ENCODE measurements at regions not wholly inside any gene's neighbourhood (a gene's known extent, or its start where the extent isn't known, plus 50 kb on each side); places are given as distances from the start of the nearest gene placed in this dataset.

- DNase-seq (ENCODE audit: low read depth) = no peak
- no peak for TF ChIP-seq CTCF (IDR thresholded peaks at IDR 0.05; ENCODE audit: insufficient read depth, low read length, poor library complexity, severe bottlenecking)
- H3K36me3 ChIP-seq (ENCODE audit: control insufficient read depth, insufficient read depth, low read length) = no peaks in the 10 kb centered on the region
- no peaks in the 10 kb centered on the region for H3K27me3 ChIP-seq (ENCODE audit: control insufficient read depth, insufficient read depth, low read length)
- no peak overlapping the region for H3K4me3 ChIP-seq (ENCODE audit: low read depth, low read length)
Measured at GRCh38 chr13:79796136-79796535, 315.2 kb downstream of the NDFIP2 start.

GRCh38 chr13:79794931-79795330 is 314.0 kb downstream of the NDFIP2 start:
- no peak for TF ChIP-seq CTCF (IDR thresholded peaks at IDR 0.05; ENCODE audit: insufficient read depth, low read length, poor library complexity, severe bottlenecking)
- Histone ChIP-seq H3K4me3 (ENCODE audit: low read depth, low read length) (no peak overlapping the region), H3K27me3 (ENCODE audit: control insufficient read depth, insufficient read depth, low read length) (no peaks in the 10 kb centered on the region), H3K36me3 (ENCODE audit: control insufficient read depth, insufficient read depth, low read length) (no peaks in the 10 kb centered on the region)
- no peak for DNase-seq (ENCODE audit: low read depth)

DNA sequence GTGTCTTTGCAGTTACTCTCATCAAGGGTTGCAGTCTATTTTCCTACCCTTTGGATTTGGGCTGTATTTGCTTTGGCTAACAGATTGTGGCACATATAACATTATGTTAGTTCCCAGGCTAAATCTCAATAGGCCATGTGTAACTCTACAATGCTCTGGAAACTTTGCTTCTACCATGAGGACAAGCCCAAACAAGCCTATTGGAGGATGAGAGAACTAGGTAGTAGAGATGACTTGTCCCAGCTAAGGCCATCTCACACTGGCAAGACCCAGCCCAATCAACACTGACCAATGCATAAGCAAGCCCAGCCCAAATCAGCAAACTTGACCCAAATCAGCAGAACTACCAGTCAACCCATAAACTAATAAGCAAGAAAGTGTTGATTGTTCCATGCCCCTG is 311.8 kb downstream of the NDFIP2 start:
- no peak for TF ChIP-seq CTCF (IDR thresholded peaks at IDR 0.05; ENCODE audit: insufficient read depth, low read length, poor library complexity, severe bottlenecking)
- Histone ChIP-seq H3K36me3 (ENCODE audit: control insufficient read depth, insufficient read depth, low read length) (no peaks in the 10 kb centered on the region), H3K27me3 (ENCODE audit: control insufficient read depth, insufficient read depth, low read length) (no peaks in the 10 kb centered on the region), H3K4me3 (ENCODE audit: low read depth, low read length) (no peak overlapping the region)
- DNase-seq (ENCODE audit: low read depth) = no peak

DNA sequence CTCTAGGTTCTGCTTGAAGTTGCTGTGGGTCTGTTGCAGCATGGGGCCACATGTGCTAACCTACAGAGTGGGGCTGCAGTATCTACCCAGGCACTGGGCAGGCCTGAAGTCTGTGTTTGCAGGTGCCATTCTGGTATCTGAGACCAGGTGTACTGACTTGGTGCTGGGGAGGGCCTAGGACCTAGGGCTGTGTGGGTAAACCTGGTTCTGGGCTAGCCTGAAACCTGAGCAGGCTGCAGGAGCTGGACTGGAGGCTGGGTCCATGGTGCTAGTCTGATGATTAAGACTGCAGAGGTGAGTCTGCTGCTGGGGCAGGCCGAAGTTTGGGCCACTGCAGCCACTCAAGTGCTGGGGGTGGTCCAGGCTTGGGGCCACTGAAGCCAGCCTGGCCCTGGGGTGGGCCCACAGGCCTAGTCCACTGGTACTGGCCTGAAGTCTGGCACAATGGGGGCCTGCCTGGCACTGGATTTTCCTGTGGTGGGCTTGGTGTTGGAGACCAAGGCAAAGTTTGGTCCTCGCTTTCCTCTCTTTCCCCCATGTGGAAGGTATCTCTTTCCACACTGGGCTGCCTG is 310.6 kb downstream of the NDFIP2 start:
- no peaks in the 10 kb centered on the region for H3K27me3 ChIP-seq (ENCODE audit: control insufficient read depth, insufficient read depth, low read length)
- H3K4me3 ChIP-seq (ENCODE audit: low read depth, low read length) = no peak overlapping the region
- no peak for DNase-seq (ENCODE audit: low read depth)
- TF ChIP-seq CTCF (IDR thresholded peaks at IDR 0.05; ENCODE audit: insufficient read depth, low read length, poor library complexity, severe bottlenecking) = no peak
- H3K36me3 ChIP-seq (ENCODE audit: control insufficient read depth, insufficient read depth, low read length) = no peaks in the 10 kb centered on the region

GRCh38 chr13:79786176-79786575 is 305.2 kb downstream of the NDFIP2 start:
- TF ChIP-seq CTCF (IDR thresholded peaks at IDR 0.05; ENCODE audit: insufficient read depth, low read length, poor library complexity, severe bottlenecking) = no peak
- H3K4me3 ChIP-seq (ENCODE audit: low read depth, low read length) = no peak overlapping the region
- no peaks in the 10 kb centered on the region for H3K27me3 ChIP-seq (ENCODE audit: control insufficient read depth, insufficient read depth, low read length)
- no peaks in the 10 kb centered on the region for H3K36me3 ChIP-seq (ENCODE audit: control insufficient read depth, insufficient read depth, low read length)
- no peak for DNase-seq (ENCODE audit: low read depth)

GRCh38 chr13:79782541-79783205 is 301.7 kb downstream of the NDFIP2 start:
- no peaks in the 10 kb centered on the region for H3K27me3 ChIP-seq (ENCODE audit: control insufficient read depth, insufficient read depth, low read length)
- no peak overlapping the region for H3K4me3 ChIP-seq (ENCODE audit: low read depth, low read length)
- no peak for TF ChIP-seq CTCF (IDR thresholded peaks at IDR 0.05; ENCODE audit: insufficient read depth, low read length, poor library complexity, severe bottlenecking)
- peak; percentile 84 for DNase-seq (ENCODE audit: low read depth)
- H3K36me3 ChIP-seq (ENCODE audit: control insufficient read depth, insufficient read depth, low read length) = no peaks in the 10 kb centered on the region
